NB4 (cell line): ENCODE measurements at regions not wholly inside any gene's neighbourhood (a gene's known extent, or its start where the extent isn't known, plus 50 kb on each side); places are given as distances from the start of the nearest gene placed in this dataset.
"Not testable (repeated sequence)": the region's sequence is repeated elsewhere in the genome, so short reads cannot be mapped to it uniquely, and the experiment has no call there.

ENCODE experiments used
- DNase-seq: peaks from one replicate; pipeline ENCODE4 v3.0.0; 2010; ENCODE audit warnings: low read depth
- H3K4me3 ChIP-seq: one replicate; pipeline ENCODE4 v1.5.1; 2011; ENCODE audit warnings: mild to moderate bottlenecking, low read depth, low read length, moderate library complexity
- TF ChIP-seq, protein P1 (sequence below): IDR thresholded peaks from one replicate; pipeline ENCODE4 v1.5.1; 2012; ENCODE audit warnings: low read depth, low read length

DNA sequence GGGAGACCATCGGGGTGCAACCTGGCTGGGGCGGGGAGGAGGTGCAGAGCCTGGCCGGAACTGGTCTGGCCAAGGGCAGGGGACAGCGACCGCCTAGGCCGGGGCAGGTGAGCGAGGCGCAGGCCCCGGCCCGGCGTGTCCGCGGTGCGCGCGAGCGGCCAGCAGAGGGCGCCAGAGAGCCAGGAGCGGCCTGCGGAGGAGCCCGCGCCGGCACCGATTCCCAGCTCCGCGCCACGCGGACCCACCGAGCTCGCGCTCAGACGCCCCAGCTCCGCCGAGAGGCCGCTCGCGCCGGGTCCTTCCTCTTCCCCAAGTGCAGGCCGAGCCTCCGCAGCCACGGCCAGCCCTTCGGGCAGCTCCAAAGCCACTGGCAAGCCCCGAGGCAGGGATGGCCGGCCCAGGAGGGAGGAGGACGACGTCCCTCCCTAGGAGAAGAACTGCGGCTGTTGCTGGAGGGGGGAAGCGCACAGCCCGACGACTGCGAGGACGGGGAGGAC lies 128.9 kb upstream of the HMX1 start:
- DNase-seq, result peak; percentile 59
- TF ChIP-seq, protein P1, sequence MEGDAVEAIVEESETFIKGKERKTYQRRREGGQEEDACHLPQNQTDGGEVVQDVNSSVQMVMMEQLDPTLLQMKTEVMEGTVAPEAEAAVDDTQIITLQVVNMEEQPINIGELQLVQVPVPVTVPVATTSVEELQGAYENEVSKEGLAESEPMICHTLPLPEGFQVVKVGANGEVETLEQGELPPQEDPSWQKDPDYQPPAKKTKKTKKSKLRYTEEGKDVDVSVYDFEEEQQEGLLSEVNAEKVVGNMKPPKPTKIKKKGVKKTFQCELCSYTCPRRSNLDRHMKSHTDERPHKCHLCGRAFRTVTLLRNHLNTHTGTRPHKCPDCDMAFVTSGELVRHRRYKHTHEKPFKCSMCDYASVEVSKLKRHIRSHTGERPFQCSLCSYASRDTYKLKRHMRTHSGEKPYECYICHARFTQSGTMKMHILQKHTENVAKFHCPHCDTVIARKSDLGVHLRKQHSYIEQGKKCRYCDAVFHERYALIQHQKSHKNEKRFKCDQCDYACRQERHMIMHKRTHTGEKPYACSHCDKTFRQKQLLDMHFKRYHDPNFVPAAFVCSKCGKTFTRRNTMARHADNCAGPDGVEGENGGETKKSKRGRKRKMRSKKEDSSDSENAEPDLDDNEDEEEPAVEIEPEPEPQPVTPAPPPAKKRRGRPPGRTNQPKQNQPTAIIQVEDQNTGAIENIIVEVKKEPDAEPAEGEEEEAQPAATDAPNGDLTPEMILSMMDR, result peak; percentile 49
- not testable (repeated sequence) for H3K4me3 ChIP-seq

DNA sequence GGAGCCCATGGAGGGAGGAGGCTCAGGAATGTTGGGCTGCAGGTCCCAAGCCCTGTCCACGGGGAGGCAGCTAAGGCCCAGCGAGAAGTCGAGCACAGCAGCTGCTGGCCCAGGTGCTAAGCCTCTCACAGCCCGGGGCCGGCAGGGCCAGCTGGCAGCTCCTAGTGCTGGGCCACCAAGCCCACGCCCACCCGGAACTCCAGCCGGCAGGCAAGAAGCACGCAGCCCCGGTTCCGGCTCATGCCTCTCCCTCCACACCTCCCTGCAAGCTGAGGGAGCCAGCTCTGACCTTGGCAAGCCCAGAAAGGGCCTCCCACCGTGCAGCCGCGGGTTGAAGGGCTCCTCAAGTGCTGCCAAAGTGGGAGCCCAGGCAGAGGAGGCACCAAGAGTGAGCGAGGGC lies 121.3 kb upstream of the HMX1 start:
- H3K4me3 ChIP-seq, DNase-seq: not testable (repeated sequence)

DNA sequence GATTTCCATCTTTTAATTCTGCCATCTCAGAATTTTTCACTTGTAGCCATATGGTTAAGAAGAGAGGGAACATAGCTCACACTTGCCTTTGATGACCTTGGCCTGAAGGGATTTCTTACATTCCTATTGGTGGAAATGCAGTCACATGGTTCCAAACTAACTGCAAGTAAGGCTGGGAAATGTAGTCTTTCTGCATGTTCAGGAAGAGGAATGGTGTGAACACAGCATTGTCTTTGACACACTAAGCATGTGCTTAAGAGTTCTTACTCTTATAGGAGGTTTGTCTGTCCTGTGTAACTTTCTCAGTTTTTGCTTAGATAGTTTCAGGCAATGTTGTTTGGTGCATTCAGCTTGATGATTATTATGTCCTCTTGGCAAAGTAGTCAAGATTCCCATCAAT lies 119.8 kb upstream of the HMX1 start:
- DNase-seq, result peak; percentile 18
- H3K4me3 ChIP-seq, result not testable (repeated sequence)

DNA sequence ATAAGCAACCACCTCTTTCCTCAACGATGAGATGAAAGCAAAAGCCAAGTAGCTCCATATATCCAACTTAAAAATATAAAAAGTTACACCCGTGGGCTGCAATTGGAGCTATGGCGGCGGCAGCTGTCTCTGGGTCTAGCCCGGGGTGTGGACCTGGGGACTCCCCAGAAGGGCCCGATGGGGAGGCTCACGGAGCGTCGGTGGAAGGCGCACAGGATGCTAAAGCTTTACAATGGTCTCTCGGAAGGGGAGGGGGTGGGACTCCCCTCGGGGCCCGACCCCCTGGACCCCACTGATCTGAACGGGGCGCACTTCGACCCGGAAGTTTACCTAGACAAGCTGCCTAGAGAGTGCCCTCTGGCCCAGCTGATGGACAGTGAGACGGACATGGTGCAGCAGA lies 118.7 kb upstream of the HMX1 start:
- not testable (repeated sequence) for H3K4me3 ChIP-seq, DNase-seq

DNA sequence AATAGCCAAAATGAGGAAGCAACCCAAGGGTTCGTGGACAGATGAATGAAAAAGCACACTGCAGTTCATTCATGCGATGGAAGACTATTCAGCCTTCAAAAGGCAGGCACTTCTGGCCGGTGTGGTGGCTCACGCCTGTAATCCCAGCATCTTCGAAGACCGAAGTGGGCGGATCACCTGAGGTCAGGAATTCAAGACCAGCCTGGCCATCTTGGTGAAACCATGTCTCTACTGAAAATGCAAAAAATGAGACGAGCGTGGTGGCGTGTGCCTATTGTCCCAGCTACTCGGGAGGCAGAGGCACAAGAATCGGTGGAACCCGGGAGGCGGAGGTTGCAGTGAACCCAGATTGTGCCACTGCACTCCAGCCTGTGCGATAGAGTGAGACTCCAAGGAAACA lies 114.1 kb upstream of the HMX1 start:
- DNase-seq, H3K4me3 ChIP-seq: not testable (repeated sequence)

DNA sequence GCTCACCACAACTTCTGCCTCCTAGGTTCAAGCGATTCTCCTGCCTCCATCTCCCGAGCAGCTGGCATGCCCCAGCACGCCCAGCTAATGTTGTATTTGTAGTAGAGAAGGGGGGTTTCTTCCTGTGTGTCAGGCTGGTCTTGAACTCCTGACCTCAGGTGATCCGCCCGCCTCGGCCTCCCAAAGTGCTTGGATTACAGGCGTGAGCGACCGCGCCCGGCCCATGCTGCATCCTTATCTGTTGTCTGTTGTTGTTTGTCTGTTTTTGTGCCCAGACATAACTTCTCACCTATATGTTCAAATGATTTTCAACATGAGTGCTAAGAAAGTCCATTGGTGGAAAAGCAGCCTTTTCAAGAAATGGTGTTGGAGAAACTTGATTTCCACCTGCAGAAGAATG lies 113.0 kb upstream of the HMX1 start:
- DNase-seq, H3K4me3 ChIP-seq: not testable (repeated sequence)

DNA sequence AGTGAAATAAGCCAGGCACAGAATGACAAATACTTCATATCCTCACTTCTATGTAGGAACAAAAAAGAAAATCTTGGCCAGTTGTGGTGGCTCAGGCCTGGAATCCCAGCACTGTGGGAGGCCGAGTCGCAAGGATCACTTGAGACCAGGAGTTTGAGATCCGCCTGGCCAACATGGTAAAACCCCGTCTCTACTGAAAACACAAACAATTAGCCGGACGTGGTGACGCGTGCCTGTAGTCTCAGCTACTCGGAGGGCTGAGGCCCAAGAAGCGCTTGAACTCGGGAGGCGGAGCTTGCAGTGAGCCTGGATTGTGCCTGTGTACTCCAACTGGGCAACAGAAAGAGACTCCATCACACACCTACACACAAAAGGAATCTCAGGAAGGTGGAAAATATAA lies 112.3 kb upstream of the HMX1 start:
- not testable (repeated sequence) for H3K4me3 ChIP-seq, DNase-seq

DNA sequence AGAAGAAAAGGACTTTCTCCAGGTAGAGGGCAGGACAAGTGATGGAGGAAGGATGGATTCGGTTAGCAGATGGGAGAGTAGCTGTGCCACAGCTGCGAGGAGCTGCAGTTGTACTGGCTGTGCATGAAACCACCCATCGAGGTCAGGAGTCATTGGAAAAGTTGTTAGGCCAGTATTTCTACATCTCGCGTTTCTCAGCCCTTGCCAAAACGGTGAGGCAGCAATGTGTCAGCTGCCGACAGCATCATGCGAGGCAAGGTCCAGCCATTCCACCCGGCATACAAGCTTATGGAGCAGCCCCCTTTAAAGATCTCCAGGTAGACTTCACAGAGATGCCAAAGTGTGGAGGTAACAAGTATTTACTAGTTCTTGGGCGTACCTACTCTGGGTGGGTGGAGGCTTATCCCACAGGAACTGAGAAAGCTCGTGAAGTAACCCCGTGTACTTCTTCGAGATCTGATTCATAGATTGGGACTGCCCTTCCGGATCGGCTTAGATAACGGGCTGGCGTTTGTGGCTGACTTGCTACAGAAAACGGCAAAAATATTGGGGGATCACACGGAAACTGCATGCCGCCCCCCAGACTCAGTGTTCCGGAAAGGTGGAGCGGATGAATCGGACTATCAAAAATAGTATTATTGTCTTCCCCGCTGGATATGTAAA lies 105.0 kb upstream of the HMX1 start:
- not testable (repeated sequence) for DNase-seq, H3K4me3 ChIP-seq

DNA sequence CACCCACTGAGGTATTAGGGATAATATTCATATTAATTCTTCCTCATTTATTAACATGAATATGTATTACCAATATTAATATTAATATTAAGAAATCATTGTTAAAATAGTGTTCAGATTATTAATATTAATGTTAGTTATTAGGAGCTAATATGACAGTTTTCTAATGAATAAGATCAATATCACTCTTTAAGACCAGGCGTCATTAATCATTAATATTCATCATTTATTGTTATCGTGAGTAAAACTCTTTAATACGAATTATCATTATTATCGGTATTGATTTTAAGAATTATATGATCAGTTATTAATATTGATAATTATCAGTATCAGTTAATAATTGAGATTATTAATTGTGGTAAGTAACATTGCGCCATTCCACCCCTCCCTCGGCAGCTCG lies 101.0 kb upstream of the HMX1 start:
- DNase-seq, H3K4me3 ChIP-seq: not testable (repeated sequence)

DNA sequence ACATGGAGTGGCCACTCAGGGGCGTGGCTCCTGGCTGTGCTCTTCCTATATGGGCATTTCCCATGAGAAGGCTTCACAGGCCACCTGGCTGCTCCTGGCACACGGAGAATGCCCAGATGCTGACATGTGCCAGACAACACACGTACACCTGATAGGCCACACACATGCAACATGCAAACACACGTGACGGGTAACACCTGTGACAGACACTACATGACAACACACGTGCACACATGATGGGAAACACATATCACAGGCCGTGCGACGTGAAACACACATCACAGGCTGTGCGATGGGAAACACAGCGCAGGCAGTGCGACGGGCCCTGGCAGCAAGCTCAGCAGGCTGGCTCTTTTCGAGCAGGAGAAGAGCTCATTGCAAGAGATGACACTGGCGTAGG lies 94.3 kb upstream of the HMX1 start:
- DNase-seq, result not testable (repeated sequence)

DNA sequence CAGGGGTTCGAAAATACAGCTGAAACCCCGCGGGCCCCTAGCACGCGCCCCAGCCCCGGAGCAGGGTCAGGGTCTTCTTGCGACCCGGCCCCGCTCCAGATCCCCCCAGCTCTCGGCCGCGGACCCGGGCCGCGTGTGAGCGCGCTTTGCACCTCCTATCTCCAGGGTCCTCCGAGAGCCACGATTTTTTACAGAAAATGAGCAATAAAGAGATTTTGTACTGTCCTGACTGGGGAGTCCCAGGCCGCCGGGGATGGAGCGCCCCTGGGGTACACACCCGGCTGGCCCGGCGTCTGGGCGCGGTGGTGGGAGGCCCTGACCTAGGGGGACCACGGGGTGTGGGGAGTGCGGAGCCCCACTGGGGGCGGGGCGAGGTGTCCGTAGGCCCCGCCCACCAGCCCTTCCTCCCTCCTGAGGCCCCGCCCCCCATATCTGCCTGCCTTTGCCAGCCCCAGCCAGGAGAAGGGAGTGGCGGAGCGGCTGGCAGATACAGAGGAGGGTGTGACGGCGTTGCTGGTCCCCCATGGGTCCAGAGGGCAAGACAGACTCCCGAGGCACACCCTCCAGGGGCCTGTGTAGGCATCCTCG lies 92.7 kb upstream of the HMX1 start:
- not testable (repeated sequence) for H3K4me3 ChIP-seq, DNase-seq

More for the DNA sequence above, 94.3 kb upstream of the HMX1 start:
- H3K4me3 ChIP-seq, result not testable (repeated sequence)

DNA sequence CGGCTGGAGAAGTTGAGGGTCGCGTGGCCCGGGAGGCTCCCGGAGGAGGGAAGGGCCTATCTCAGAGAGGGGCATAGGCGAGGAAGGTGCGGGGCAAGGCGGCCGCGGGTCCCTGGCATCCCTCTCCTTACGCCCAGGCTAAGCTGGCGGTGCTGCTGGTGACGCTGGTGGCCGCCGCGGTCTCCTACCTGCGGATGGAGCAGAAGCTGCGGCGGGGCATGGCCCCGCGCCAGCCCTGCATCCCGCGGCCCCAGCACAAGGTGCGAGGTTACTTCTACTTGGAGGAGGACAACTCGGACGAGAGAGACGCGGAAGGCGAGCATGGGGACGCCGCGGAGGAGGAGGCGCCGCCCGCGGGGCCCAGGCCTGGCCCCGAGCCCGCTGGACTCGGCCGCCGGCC lies 91.9 kb upstream of the HMX1 start:
- H3K4me3 ChIP-seq, DNase-seq: not testable (repeated sequence)

DNA sequence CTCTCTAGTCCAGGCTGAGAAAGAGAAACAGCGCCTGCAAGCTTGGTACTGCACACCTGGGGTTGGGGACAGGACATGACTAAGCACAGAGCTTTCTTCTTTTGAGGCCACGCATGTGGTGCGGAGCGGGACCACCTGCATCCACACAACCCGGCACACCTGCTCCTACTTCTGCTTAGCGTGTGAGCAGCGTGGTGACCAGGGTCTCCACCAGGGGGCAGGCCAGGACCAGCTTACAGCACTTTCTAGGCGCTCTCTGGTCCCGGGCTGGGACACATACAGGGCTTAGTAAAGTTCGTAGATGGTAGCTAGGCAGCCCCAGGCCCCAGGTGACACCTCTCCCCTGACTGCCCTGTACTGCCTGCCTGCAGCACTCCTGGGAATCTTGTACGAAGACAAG lies 89.7 kb upstream of the HMX1 start:
- DNase-seq, result peak; percentile 74
- not testable (repeated sequence) for H3K4me3 ChIP-seq
- TF ChIP-seq, protein P1, result peak; percentile 63

DNA sequence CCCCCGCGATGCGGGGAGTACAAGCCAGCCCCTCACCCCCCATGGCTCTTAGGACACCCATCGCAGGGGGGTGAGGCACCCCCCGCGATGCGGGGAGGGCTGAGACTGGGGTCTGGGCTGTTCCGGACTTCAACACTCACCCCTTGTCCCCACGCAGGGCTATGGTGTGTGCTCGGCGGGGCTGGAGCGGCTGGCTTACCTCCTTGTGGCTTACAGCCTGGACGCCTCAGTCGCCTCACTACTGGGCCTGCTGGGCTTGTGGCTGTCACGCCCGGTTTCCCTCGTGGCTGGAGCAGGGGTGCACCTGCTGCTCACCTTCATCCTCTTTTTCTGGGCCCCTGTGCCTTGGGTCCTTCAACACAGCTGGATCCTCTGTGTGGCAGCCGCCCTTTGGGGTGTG lies 87.8 kb upstream of the HMX1 start:
- H3K4me3 ChIP-seq, DNase-seq: not testable (repeated sequence)

DNA sequence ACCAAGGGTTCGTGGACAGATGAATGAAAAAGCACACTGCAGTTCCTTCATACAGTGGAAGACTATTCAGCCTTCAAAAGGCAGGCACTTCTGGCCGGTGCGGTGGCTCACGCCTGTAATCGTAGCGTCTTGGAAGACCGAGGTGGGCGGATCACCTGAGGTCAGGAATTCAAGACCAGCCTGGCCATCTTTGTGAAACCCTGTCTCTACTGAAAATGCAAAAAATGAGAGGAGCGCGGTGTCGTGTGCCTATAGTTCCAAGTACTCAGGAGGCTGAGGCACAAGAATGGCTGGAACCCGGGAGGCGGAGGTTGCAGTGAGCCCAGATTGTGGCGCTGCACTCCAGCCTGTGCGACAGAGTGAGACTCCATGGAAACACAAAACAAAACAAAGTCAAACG lies 82.4 kb upstream of the HMX1 start:
- not testable (repeated sequence) for DNase-seq, H3K4me3 ChIP-seq

DNA sequence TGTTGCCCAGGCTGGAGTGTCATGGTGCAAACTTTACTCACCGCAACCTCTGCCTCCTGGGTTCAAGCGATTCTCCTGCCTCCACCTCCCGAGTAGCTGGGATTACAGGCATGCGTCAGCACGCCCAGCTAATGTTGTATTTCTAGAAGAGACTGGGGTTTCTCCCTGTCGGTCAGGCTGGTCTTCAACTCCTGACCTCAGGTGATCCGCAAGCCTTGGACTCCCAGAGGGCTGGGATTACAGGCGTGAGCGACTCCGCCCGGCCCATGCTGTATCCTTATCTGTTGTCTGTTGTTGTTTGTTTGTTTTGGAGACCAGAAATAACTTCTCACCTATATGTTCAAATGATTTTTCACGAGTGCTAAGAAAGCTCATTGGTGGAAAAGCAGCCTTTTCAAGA lies 81.2 kb upstream of the HMX1 start:
- DNase-seq, H3K4me3 ChIP-seq: not testable (repeated sequence)

DNA sequence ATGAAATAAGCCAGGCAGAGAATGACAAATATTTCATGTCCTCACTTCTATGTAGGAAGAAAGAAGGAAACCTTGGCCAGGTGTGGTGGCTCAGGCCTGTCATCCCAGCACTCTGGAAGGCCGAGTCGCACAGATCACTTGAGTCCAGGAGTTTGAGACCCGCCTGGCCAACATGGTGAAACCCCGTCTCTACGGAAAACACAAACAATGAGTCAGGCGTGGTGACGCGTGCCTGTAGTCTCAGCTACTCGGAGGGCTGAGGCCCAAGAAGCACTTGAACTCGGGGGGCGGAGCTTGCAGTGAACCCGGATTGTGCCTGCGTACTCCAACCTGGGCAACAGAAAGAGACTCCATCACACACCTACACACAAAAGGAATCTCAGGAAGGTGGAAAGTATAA lies 80.5 kb upstream of the HMX1 start:
- not testable (repeated sequence) for DNase-seq, H3K4me3 ChIP-seq

DNA sequence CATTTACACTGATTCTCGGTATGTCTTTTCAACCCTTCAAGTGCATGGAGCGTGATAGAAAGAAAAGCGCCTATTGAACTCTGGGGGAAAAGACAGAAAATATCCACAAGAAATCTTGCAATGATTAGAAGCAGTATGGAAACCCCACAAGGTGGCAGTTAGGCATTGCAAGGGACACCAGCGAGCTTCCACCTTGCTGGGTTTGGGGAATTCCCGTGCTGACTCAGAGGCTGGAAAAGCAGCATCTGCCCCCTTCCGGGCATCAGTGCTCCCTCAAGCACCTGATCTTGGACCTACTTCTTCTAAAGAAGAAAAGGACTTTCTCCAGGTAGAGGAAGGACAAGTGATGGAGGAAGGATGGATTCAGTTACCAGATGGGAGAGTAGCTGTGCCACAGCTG lies 73.9 kb upstream of the HMX1 start:
- DNase-seq, H3K4me3 ChIP-seq: not testable (repeated sequence)
